Transverse colon (tissue), 4 donors: ENCODE measurements at regions not wholly inside any gene's neighbourhood (a gene's known extent, or its start where the extent isn't known, plus 50 kb on each side); places are given as distances from the start of the nearest gene placed in this dataset.

ENCODE experiments used
- DNase-seq: peaks from one replicate; pipeline ENCODE4 v3.0.0-alpha.2; 2019
- H3K27ac ChIP-seq, 4 donors: fragments of 200-600 bp; sonication (generic); 2 replicates each; pipeline ENCODE4 v1.5.1; 2016 to 2018; ENCODE audit warnings: inconsistent platforms in 4 of 4
- H3K27me3 ChIP-seq: fragments of 200-600 bp; sonication (generic); 2 replicates; pipeline ENCODE4 v1.5.1; 2017; ENCODE audit warnings: inconsistent platforms
- H3K36me3 ChIP-seq, 4 donors: fragments of 200-600 bp; sonication (generic); 2 replicates each; pipeline ENCODE4 v1.5.1; 2017 to 2019; ENCODE audit warnings: inconsistent platforms in 4 of 4
- H3K4me1 ChIP-seq, 4 donors: fragments of 200-600 bp; sonication (generic); 2 replicates each; pipeline ENCODE4 v1.5.1; 2017 to 2020; ENCODE audit warnings: inconsistent platforms in 4 of 4
- H3K4me3 ChIP-seq, 4 donors: fragments of 200-600 bp; sonication (generic); 1 replicate in 1 of 4; 2 replicates in 3 of 4; pipeline versions ENCODE4 v1.5.1 to v1.6.1; 2017 to 2019; ENCODE audit warnings: inconsistent platforms in 4 of 4
- H3K9me3 ChIP-seq, 2 donors: fragments of 200-600 bp; sonication (generic); 2 replicates each; pipeline ENCODE4 v1.5.1; 2017 to 2019; ENCODE audit warnings: inconsistent platforms in 2 of 2
- CTCF ChIP-seq, 5 experiments: fragments of 200-600 bp in 3 of 5; fragments of 450-650 bp in 2 of 5; sonication (generic) in 3 of 5; IDR thresholded peaks; 1 replicate in 2 of 5; 2 replicates in 3 of 5; pipeline ENCODE4 v1.5.1; 2016 to 2017; ENCODE audit warnings: antibody characterized with exemption in 5 of 5, inconsistent platforms in 3 of 5, mild to moderate bottlenecking in 2 of 5, moderate library complexity in 1 of 5
- EP300 ChIP-seq: sonication (generic); formaldehyde crosslinking; IDR thresholded peaks from one replicate; pipeline ENCODE4 v1.6.1; 2017; ENCODE audit warnings: antibody characterized with exemption, low read depth
- POLR2A ChIP-seq: fragments of 450-650 bp; IDR thresholded peaks from one replicate; pipeline ENCODE4 v1.6.1; 2016; ENCODE audit warnings: antibody characterized with exemption, mild to moderate bottlenecking, moderate library complexity
- POLR2AphosphoS5 ChIP-seq, 3 donors: sonication (generic); formaldehyde crosslinking; IDR thresholded peaks; one replicate each; pipeline ENCODE4 v1.6.1; 2016; ENCODE audit warnings: antibody characterized with exemption in 3 of 3
- WGBS, 2 donors: methylation state at CpG; one replicate each; pipeline ENCODE4 v1.1.5; 2018; ENCODE audit warnings: low coverage in 1 of 2; 5-methylcytosine and 5-hydroxymethylcytosine counted together
- in situ Hi-C, 4 donors: fragments of 200-750 bp; cut with MboI; loops; one replicate each; pipeline versions ENCODE4 v1.15.0 to v1.15.1; 2017; ENCODE audit warnings: low sequenced_read_pairs in 3 of 4, low pct_ligation_motif_present in 1 of 4, low pct_unique_long_range_greater_than_20kb in 1 of 4
- intact Hi-C: fragments of 100-400 bp; cut with DNase I; formaldehyde crosslinking; loops from one replicate; pipeline ENCODE4 v1.15.1; 2023; ENCODE audit warnings: low total_unique reads

DNA sequence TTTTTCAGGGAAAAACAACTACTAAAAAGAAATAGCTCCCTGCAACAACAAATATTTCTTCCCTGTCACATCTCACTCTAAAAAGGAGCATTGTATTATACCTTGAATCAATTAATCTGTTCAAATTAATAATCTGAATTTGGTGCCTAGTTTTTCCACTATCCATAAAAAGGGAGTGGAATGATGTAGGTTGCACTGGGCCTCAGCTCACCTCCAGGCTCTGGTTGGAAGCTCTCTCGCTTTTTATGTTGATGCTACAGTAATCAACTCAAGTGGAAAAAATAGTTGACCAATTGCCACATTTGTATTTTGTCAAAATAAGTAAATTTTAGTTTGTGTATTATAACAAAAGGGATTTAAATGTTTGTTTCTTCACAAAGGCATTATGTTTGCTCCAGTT lies 126.1 kb downstream of the MAD2L1 start:
- intact Hi-C loops (no loop called here), in situ Hi-C loops (no loop called here)
- H3K36me3 ChIP-seq = no peaks in the 10 kb centered on the region
- no peaks in the 10 kb centered on the region for H3K4me1 ChIP-seq
- TF ChIP-seq POLR2AphosphoS5 (IDR thresholded peaks at IDR 0.05) (no peak), CTCF (IDR thresholded peaks at IDR 0.05) (no peak), EP300 (no peak), POLR2A (no peak)
- no peaks in the 10 kb centered on the region for H3K27me3 ChIP-seq
- 70 to 90% methylated on average over 1 of the region's 1 CpG for WGBS, 2 donors
- no peak for DNase-seq
- H3K4me3 ChIP-seq = no peak overlapping the region
- no peak overlapping the region for H3K27ac ChIP-seq
- no peaks in the 10 kb centered on the region for H3K9me3 ChIP-seq

GRCh38 chr4:119939071-119939995 lies 127.3 kb downstream of the MAD2L1 start:
- Histone ChIP-seq H3K4me3 (no peak overlapping the region), H3K27ac (no peak overlapping the region), H3K9me3 (no peaks in the 10 kb centered on the region), H3K36me3 (no peaks in the 10 kb centered on the region), H3K4me1 (no peaks in the 10 kb centered on the region), H3K27me3 (no peaks in the 10 kb centered on the region)
- intact Hi-C loops (no loop called here), in situ Hi-C loops (no loop called here)
- WGBS, 2 donors = 59 to 74% methylated on average over 4 to 6 of the region's 6 CpGs
- no peak for DNase-seq
- TF ChIP-seq POLR2A = no peak
- no peak for TF ChIP-seq POLR2AphosphoS5 (IDR thresholded peaks at IDR 0.05)
- TF ChIP-seq EP300 = no peak
- TF ChIP-seq CTCF (IDR thresholded peaks at IDR 0.05) = no peak

DNA sequence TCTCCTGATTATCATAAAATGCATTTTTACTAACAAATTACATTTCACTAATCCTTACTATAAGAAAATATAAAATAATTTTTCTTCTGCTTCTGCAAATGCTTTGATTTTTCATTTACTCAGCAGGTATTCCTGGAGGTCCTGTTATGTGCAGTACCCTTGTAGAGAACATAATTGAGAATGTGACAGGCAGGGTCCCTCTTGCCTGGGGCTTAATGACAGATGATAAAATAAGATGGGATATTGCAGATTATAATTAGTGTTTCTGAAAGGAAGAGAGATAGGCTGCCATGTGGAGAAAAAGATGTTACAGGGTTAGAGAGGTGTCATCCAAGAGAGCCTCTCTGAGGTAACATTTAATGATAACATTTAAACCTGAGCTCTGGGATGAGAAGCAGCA lies 128.9 kb downstream of the MAD2L1 start:
- H3K36me3 ChIP-seq = no peaks in the 10 kb centered on the region
- no peaks in the 10 kb centered on the region for H3K9me3 ChIP-seq
- in situ Hi-C loops = no loop called here
- H3K27me3 ChIP-seq = no peaks in the 10 kb centered on the region
- intact Hi-C loops = no loop called here
- no peak overlapping the region for H3K4me3 ChIP-seq
- TF ChIP-seq POLR2AphosphoS5 (IDR thresholded peaks at IDR 0.05) (no peak), EP300 (no peak), POLR2A (no peak), CTCF (IDR thresholded peaks at IDR 0.05) (no peak)
- DNase-seq = no peak
- H3K27ac ChIP-seq = no peak overlapping the region
- H3K4me1 ChIP-seq = no peaks in the 10 kb centered on the region

- in situ Hi-C loops = no loop called here
- Histone ChIP-seq H3K27ac (no peak overlapping the region), H3K9me3 (no peaks in the 10 kb centered on the region), H3K4me1 (no peaks in the 10 kb centered on the region), H3K27me3 (no peaks in the 10 kb centered on the region), H3K4me3 (no peak overlapping the region), H3K36me3 (no peaks in the 10 kb centered on the region)
- TF ChIP-seq CTCF (IDR thresholded peaks at IDR 0.05) = no peak
- TF ChIP-seq POLR2AphosphoS5 (IDR thresholded peaks at IDR 0.05) = no peak
- no peak for TF ChIP-seq EP300
- no peak for TF ChIP-seq POLR2A
- intact Hi-C loops = no loop called here
- 71 to 100% methylated on average over 1 of the region's 1 CpG for WGBS, 2 donors
- no peak for DNase-seq
Measured at GRCh38 chr4:119933606-119934005, 133.0 kb downstream of the MAD2L1 start.
